ENCODE measurements at regions not wholly inside any gene's neighbourhood (a gene's known extent, or its start where the extent isn't known, plus 50 kb on each side); places are given as distances from the start of the nearest gene placed in this dataset.

DNA sequence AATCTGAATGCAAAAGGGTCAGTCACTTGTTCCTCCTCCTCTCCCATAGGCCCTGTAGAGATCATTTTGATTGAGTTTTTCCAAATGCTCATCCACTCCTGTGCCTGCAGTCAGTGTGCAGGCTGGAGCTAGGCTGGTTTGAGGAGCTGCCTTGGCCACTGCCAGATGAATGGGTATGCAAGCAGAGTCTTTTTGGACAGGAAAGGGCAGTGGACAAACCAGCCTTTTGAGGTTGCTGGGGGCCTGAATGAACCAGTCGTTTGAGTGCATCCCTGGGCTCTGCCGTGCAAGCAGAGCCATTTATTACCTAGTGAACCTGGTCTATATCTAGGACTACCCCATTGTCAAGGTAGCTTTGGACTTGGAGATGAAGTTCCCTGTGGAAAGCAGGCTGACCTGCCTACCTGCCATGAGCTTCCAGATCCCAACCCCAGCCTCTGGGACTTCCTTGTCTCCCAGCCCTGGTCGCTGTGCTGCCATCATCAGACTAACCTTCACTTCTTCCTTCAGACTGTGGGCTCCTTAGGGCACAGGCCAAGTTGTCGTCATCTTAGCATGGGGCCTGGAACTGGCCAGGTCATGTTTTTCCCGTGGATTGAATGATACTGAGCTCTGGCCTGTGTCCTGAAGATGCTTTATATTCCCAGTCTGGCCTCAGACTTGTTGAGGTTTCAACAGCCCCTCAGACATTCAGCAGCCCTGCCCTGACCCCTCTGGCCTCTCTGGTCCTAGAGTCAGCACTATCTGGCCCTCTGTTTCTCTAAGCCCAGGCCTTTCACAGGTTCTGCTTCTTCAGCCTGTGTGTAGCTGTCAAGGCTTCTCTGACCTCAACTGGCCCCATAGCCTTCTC, 55.5 kb upstream of the PRR23C start:
- TF ChIP-seq, protein P1, sequence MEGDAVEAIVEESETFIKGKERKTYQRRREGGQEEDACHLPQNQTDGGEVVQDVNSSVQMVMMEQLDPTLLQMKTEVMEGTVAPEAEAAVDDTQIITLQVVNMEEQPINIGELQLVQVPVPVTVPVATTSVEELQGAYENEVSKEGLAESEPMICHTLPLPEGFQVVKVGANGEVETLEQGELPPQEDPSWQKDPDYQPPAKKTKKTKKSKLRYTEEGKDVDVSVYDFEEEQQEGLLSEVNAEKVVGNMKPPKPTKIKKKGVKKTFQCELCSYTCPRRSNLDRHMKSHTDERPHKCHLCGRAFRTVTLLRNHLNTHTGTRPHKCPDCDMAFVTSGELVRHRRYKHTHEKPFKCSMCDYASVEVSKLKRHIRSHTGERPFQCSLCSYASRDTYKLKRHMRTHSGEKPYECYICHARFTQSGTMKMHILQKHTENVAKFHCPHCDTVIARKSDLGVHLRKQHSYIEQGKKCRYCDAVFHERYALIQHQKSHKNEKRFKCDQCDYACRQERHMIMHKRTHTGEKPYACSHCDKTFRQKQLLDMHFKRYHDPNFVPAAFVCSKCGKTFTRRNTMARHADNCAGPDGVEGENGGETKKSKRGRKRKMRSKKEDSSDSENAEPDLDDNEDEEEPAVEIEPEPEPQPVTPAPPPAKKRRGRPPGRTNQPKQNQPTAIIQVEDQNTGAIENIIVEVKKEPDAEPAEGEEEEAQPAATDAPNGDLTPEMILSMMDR (IDR thresholded peaks at IDR 0.05), result no peak
- TF ChIP-seq POLR2A (IDR thresholded peaks at IDR 0.05), result no peak
